Panc1 (cell line): ENCODE measurements at regions not wholly inside any gene's neighbourhood (a gene's known extent, or its start where the extent isn't known, plus 50 kb on each side); places are given as distances from the start of the nearest gene placed in this dataset.

Source experiments
- ATAC-seq: fragments of 200-7000 bp; cut with Tn5 transposase; 2 replicates; pipeline ENCODE4 v1.9.1; 2020; ENCODE audit warnings: mild to moderate bottlenecking, moderate library complexity
- BruUV-seq: library from RNA; stranded (reverse); fragments of 400-500 nt; replicated peaks from 2 replicates; lab custom pipeline; 2021; lab: Mats Ljungman, UMichigan
- CTCF ChIA-PET: fragments of 300-600 bp; sonication (Branson Sonifier 250); formaldehyde crosslinking; loops from one replicate; lab custom pipeline; 2022; ENCODE audit warnings: antibody characterized with exemption; lab: Charles Lee
- POLR2A ChIA-PET: fragments of 300-600 bp; sonication (Branson Sonifier 250); formaldehyde crosslinking; loops from one replicate; lab custom pipeline; 2022; ENCODE audit warnings: antibody characterized with exemption; lab: Charles Lee
- DNase-seq: peaks from one replicate; pipeline ENCODE4 v3.0.0-alpha.2; 2010; ENCODE audit warnings: low read depth, low spot score
- H3K27ac ChIP-seq: 2 replicates; pipeline ENCODE4 v1.5.1; 2011; ENCODE audit warnings: mild to moderate bottlenecking, low read length, inconsistent platforms
- H3K27me3 ChIP-seq: fragments of 200-500 bp; sonication (Bioruptor generic); 2 replicates; pipeline ENCODE4 v1.6.0; 2014; ENCODE audit warnings: low read length, inconsistent platforms; ENCODE audit not compliant: control insufficient read depth, insufficient read depth
- H3K36me3 ChIP-seq: fragments of 200-500 bp; sonication (Bioruptor generic); 2 replicates; pipeline ENCODE4 v1.5.1; 2014; ENCODE audit warnings: inconsistent platforms, mild to moderate bottlenecking, low read length, moderate library complexity; ENCODE audit not compliant: control insufficient read depth, insufficient read depth
- H3K4me1 ChIP-seq: 2 replicates; pipeline ENCODE4 v1.5.1; 2011; ENCODE audit warnings: inconsistent platforms, mild to moderate bottlenecking, low read length, moderate library complexity; ENCODE audit not compliant: control insufficient read depth, insufficient read depth
- H3K4me3 ChIP-seq, 2 experiments: 2 replicates each; pipeline ENCODE4 v1.5.1; 2011 to 2012; ENCODE audit warnings: low read depth in 2 of 2, low read length in 2 of 2, mild to moderate bottlenecking in 2 of 2, inconsistent platforms in 1 of 2, moderate library complexity in 1 of 2
- H3K9me3 ChIP-seq: fragments of 200-500 bp; sonication (Bioruptor generic); 2 replicates; pipeline ENCODE4 v1.5.1; 2014; ENCODE audit warnings: low read depth, mild to moderate bottlenecking, inconsistent platforms, low read length, moderate library complexity; ENCODE audit not compliant: control insufficient read depth, insufficient read depth
- POLR2AphosphoS5 ChIP-seq: IDR thresholded peaks from 2 replicates; pipeline ENCODE4 v1.6.1; 2012; ENCODE audit warnings: mild to moderate bottlenecking, low read depth, low read length, moderate library complexity
- SIN3A ChIP-seq: IDR thresholded peaks from 2 replicates; pipeline ENCODE4 v1.6.1; 2012; ENCODE audit warnings: low read depth, mild to moderate bottlenecking, low read length, moderate library complexity, borderline replicate concordance; ENCODE audit not compliant: insufficient read depth
- TCF7L2 ChIP-seq: IDR thresholded peaks from 2 replicates; pipeline ENCODE4 v1.6.1; 2011; ENCODE audit warnings: mild to moderate bottlenecking, low read depth, low read length, inconsistent platforms
- in situ Hi-C: cut with HindIII; loops from 2 replicates; pipeline ENCODE4 v1.10.0; 2016; ENCODE audit warnings: low sequenced_read_pairs, low pct_unique_long_range_greater_than_20kb
- intact Hi-C: fragments of 100-400 bp; cut with micrococcal nuclease; formaldehyde crosslinking; loops from one replicate; pipeline ENCODE4 v1.10.0; 2022; ENCODE audit not compliant: unreplicated experiment
- TF ChIP-seq, protein P1 (sequence below), 2 experiments: IDR thresholded peaks; 2 replicates each; pipeline ENCODE4 v1.6.1; 2011 to 2012; ENCODE audit warnings: low read depth in 2 of 2, control low read depth in 1 of 2, low read length in 1 of 2, mild to moderate bottlenecking in 1 of 2, moderate library complexity in 1 of 2; ENCODE audit not compliant: insufficient read depth in 1 of 2
- TF ChIP-seq, protein P2 (sequence below): fragments of 450-650 bp; IDR thresholded peaks from 2 replicates; pipeline ENCODE4 v1.5.1; 2017; ENCODE audit warnings: mild to moderate bottlenecking

DNA sequence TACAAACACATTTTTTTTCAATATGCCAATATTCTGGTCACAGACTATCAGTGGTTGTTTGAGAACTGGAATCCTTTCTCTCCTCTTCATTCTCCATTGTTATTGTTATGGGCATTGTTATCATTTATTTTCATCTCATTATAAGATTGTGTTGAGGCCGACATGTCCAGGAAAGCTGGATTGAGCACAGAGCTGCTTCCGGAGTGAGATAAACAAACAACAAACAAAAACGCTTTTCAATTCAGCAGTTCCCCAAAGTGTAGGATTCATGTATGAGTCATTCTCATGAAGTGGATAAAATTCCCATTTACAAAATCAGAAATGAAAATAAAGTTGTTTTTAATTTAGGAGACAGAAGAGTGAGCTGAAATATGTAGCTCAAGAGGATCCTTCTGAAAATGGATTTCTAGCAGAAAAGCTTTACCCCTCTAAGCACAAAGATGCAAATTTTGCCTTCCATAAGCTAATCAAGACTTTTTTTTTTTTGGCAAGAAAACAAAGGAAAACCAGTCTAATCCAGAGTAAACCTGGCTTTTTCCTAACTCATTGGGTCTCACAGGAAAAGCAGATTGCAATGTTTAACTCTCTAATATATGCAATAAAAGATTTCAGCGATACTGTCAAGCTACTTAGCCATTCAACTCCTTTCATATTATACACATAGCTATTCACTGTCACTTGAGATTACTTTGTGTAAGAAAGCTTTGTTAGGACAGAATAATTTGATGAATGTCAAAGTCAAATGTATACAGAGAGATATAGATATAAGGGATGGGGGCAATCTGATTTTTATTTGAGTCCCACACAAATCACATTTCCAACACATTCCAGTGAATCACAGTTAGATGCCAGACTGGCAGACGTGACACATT is 1441.7 kb upstream of the CELF4 start:
- no peaks in the 10 kb centered on the region for H3K4me1 ChIP-seq
- TF ChIP-seq TCF7L2 (no peak), POLR2AphosphoS5 (no peak), SIN3A (no peak)
- TF ChIP-seq, protein P1, sequence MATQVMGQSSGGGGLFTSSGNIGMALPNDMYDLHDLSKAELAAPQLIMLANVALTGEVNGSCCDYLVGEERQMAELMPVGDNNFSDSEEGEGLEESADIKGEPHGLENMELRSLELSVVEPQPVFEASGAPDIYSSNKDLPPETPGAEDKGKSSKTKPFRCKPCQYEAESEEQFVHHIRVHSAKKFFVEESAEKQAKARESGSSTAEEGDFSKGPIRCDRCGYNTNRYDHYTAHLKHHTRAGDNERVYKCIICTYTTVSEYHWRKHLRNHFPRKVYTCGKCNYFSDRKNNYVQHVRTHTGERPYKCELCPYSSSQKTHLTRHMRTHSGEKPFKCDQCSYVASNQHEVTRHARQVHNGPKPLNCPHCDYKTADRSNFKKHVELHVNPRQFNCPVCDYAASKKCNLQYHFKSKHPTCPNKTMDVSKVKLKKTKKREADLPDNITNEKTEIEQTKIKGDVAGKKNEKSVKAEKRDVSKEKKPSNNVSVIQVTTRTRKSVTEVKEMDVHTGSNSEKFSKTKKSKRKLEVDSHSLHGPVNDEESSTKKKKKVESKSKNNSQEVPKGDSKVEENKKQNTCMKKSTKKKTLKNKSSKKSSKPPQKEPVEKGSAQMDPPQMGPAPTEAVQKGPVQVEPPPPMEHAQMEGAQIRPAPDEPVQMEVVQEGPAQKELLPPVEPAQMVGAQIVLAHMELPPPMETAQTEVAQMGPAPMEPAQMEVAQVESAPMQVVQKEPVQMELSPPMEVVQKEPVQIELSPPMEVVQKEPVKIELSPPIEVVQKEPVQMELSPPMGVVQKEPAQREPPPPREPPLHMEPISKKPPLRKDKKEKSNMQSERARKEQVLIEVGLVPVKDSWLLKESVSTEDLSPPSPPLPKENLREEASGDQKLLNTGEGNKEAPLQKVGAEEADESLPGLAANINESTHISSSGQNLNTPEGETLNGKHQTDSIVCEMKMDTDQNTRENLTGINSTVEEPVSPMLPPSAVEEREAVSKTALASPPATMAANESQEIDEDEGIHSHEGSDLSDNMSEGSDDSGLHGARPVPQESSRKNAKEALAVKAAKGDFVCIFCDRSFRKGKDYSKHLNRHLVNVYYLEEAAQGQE (IDR thresholded peaks at IDR 0.05; ENCODE audit: insufficient read depth in 1 of 2, low read depth in 2 of 2, low read length in 1 of 2) = no peak
- TF ChIP-seq, protein P2, sequence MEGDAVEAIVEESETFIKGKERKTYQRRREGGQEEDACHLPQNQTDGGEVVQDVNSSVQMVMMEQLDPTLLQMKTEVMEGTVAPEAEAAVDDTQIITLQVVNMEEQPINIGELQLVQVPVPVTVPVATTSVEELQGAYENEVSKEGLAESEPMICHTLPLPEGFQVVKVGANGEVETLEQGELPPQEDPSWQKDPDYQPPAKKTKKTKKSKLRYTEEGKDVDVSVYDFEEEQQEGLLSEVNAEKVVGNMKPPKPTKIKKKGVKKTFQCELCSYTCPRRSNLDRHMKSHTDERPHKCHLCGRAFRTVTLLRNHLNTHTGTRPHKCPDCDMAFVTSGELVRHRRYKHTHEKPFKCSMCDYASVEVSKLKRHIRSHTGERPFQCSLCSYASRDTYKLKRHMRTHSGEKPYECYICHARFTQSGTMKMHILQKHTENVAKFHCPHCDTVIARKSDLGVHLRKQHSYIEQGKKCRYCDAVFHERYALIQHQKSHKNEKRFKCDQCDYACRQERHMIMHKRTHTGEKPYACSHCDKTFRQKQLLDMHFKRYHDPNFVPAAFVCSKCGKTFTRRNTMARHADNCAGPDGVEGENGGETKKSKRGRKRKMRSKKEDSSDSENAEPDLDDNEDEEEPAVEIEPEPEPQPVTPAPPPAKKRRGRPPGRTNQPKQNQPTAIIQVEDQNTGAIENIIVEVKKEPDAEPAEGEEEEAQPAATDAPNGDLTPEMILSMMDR = no peak
- ChIA-PET CTCF (no interaction called here), POLR2A (no interaction called here)
- no peak for ATAC-seq
- in situ Hi-C loops = no loop called here
- no peaks in the 10 kb centered on the region for H3K36me3 ChIP-seq
- DNase-seq = no peak
- intact Hi-C loops = no loop called here
- no peaks in the 10 kb centered on the region for H3K27me3 ChIP-seq
- 0 out of 4 replicates have a peak overlapping the region, but pooled peaks of 1 of the 2 experiments have one; percentile 6 for H3K4me3 ChIP-seq
- H3K9me3 ChIP-seq = no peaks in the 10 kb centered on the region
- BruUV-seq = no TSS peak
- no peak overlapping the region for H3K27ac ChIP-seq

DNA sequence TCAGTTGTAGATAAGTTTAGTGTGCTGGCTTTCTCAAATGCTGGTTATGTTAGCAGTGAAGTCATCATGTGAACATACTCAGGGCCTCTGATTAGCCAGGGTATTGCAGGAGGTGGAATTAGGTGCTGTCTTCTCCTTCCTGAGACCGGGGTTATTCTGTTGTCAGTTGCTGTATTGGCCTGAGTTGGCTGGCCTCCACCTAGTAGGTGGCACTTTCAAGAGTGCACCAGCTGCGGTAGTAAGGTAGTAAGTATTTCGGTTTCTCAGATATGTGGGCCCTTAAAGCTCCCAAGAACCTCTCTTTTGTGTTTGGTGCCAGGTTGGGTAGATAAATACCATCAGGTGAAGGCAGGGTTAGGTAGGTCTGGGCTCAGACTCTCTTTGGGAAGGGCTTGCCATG is 1430.5 kb upstream of the CELF4 start:
- CTCF ChIA-PET = no interaction called here
- no peak for TF ChIP-seq TCF7L2
- TF ChIP-seq POLR2AphosphoS5 = no peak

DNA sequence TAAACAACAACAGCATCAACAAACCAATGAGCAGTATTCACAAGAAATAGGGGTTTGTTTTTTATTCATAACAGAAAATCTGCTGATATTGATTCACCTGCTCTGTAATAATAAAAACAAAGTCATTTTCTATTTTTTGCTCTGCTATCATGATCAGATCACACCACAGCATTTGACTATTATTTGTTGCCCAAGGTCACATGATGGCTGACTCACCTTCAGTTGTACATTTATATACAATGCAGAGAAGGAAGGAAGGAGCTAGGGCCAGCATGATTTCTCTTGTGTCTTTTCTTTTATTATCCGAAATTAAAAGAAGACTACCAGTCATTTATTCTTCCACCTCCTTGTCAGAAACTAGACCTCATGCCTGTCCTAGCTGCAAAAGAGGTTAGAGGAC is 1427.7 kb upstream of the CELF4 start:
- ATAC-seq (no peak), DNase-seq (no peak)
- intact Hi-C loops = no loop called here
- no TSS peak for BruUV-seq
- TF ChIP-seq, protein P2 = no peak
- TF ChIP-seq POLR2AphosphoS5 (no peak), TCF7L2 (no peak), SIN3A (no peak)
- TF ChIP-seq, protein P1 (IDR thresholded peaks at IDR 0.05; ENCODE audit: insufficient read depth in 1 of 2, low read depth in 2 of 2, low read length in 1 of 2) = no peak
- Histone ChIP-seq H3K9me3 (no peaks in the 10 kb centered on the region), H3K4me1 (no peaks in the 10 kb centered on the region), H3K36me3 (no peaks in the 10 kb centered on the region), H3K4me3 (no peak overlapping the region), H3K27ac (no peak overlapping the region), H3K27me3 (no peaks in the 10 kb centered on the region)
- POLR2A ChIA-PET = no interaction called here
- in situ Hi-C loops = no loop called here
- CTCF ChIA-PET = no interaction called here

More for the DNA sequence above, 1430.5 kb upstream of the CELF4 start:
- in situ Hi-C loops (no loop called here), intact Hi-C loops (no loop called here)
- DNase-seq (no peak), ATAC-seq (no peak)
- Histone ChIP-seq H3K27me3 (no peaks in the 10 kb centered on the region), H3K9me3 (no peaks in the 10 kb centered on the region), H3K4me1 (no peaks in the 10 kb centered on the region), H3K36me3 (no peaks in the 10 kb centered on the region), H3K4me3 (no peak overlapping the region), H3K27ac (no peak overlapping the region)
- POLR2A ChIA-PET = no interaction called here
- BruUV-seq = no TSS peak
